ENCODE measurements at regions not wholly inside any gene's neighbourhood (a gene's known extent, or its start where the extent isn't known, plus 50 kb on each side); places are given as distances from the start of the nearest gene placed in this dataset.

DNA sequence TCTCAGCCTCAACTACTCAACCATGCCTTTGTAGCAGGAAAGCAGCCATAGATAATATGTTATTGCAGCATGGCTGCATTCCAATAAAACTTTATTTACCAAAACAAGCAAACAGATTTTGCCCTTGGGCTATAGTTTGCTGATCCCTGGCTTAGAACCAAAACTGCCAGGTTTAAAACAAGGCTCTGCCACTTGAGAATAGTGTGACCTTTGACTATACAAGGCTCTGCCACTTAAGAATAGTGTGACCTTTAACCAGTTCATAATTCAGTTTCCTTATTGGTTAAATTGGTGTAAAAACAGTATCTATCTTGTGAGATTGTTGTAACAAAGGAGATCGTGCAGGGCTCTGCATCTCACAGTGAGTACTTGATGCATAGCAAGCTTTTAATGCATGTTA is 217.3 kb upstream of the MTNR1B start (continued):
- TF ChIP-seq PHF8 (IDR thresholded peaks at IDR 0.05; ENCODE audit: borderline replicate concordance, low read length) (no peak), NFIC (IDR thresholded peaks at IDR 0.05) (no peak), STAT5A (IDR thresholded peaks at IDR 0.05; ENCODE audit: borderline replicate concordance, low read length) (no peak), C11orf30 (IDR thresholded peaks at IDR 0.05; ENCODE audit: low read depth) (no peak), NR3C1 (CRISPR knock-in tag; IDR thresholded peaks at IDR 0.05) (no peak), DDX20 (tag; IDR thresholded peaks at IDR 0.05; ENCODE audit: low read depth) (no peak)
- TF ChIP-seq, protein P1, sequence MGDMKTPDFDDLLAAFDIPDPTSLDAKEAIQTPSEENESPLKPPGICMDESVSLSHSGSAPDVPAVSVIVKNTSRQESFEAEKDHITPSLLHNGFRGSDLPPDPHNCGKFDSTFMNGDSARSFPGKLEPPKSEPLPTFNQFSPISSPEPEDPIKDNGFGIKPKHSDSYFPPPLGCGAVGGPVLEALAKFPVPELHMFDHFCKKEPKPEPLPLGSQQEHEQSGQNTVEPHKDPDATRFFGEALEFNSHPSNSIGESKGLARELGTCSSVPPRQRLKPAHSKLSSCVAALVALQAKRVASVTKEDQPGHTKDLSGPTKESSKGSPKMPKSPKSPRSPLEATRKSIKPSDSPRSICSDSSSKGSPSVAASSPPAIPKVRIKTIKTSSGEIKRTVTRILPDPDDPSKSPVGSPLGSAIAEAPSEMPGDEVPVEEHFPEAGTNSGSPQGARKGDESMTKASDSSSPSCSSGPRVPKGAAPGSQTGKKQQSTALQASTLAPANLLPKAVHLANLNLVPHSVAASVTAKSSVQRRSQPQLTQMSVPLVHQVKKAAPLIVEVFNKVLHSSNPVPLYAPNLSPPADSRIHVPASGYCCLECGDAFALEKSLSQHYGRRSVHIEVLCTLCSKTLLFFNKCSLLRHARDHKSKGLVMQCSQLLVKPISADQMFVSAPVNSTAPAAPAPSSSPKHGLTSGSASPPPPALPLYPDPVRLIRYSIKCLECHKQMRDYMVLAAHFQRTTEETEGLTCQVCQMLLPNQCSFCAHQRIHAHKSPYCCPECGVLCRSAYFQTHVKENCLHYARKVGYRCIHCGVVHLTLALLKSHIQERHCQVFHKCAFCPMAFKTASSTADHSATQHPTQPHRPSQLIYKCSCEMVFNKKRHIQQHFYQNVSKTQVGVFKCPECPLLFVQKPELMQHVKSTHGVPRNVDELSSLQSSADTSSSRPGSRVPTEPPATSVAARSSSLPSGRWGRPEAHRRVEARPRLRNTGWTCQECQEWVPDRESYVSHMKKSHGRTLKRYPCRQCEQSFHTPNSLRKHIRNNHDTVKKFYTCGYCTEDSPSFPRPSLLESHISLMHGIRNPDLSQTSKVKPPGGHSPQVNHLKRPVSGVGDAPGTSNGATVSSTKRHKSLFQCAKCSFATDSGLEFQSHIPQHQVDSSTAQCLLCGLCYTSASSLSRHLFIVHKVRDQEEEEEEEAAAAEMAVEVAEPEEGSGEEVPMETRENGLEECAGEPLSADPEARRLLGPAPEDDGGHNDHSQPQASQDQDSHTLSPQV (IDR thresholded peaks at IDR 0.05) = no peak

DNA sequence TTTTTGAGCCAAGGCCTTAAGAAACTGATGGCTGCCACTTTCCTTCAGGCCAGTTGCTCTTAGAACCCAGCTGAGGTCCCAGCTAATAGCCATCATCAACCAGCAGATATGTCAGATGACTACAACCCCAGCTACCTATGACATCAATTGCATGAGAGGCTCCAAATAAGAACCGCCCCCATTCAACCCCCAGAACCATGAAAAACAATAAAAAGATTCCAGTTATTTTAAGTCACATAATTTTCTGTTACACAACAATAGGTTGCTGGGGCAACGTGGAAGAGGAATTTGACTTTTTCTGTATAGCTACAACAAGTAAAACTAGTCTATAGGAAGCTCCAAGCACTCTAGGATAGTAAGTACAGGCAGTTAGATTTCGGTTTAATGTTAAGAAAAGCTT is 216.3 kb upstream of the MTNR1B start:
- no peaks in the 10 kb centered on the region for H3K27me3 ChIP-seq (ENCODE audit: control insufficient read depth in 2 of 2, insufficient read depth in 2 of 2, low read length in 2 of 2)
- no peak for ATAC-seq
- no peak overlapping the region for H3K9ac ChIP-seq (ENCODE audit: insufficient read depth in 1 of 2, low read depth in 2 of 2, low read length in 2 of 2)
- no peaks in the 10 kb centered on the region for H3K9me1 ChIP-seq (ENCODE audit: control insufficient read depth, insufficient read depth, low read length)
- ChIA-PET POLR2A (no interaction called here), CTCF (ENCODE audit: low intra/inter-chr PET ratio) (no interaction called here)
- H3K4me2 ChIP-seq (ENCODE audit: insufficient read depth, low read length) = no peak overlapping the region
- no peaks in the 10 kb centered on the region for H3K36me3 ChIP-seq (ENCODE audit: control insufficient read depth, insufficient read depth, low read length)
- no peaks in the 10 kb centered on the region for H3K79me2 ChIP-seq (ENCODE audit: control insufficient read depth, insufficient read depth, low read length)
- H3K4me3 ChIP-seq = no peak overlapping the region
- H3K9me3 ChIP-seq (replicated peaks; ENCODE audit: control insufficient read depth, insufficient read depth, low read depth, low read length) = no peaks in the 10 kb centered on the region
- WGBS (ENCODE audit: insufficient coverage, low coverage, missing lambda C conversion rate) = 0% methylated on average over 3 of the region's 3 CpGs
- no peak overlapping the region for H2AFZ ChIP-seq (ENCODE audit: low read depth, low read length)
- in situ Hi-C loops (cut with MboI) = no loop called here
- no peaks in the 10 kb centered on the region for H3K4me1 ChIP-seq (replicated peaks in 1 of 2; ENCODE audit: control insufficient read depth in 2 of 2, insufficient read depth in 2 of 2, low read length in 2 of 2)
- no peak for DNase-seq (ENCODE audit: extremely low read depth in 1 of 4, low spot score in 3 of 4)
- BruUV-seq (replicated peaks) = no TSS peak
- H4K20me1 ChIP-seq (replicated peaks; ENCODE audit: control insufficient read depth, insufficient read depth, low read length) = no peaks in the 10 kb centered on the region
- intact Hi-C loops (cut with micrococcal nuclease) = no loop called here
- no peak overlapping the region for H3K27ac ChIP-seq (ENCODE audit: extremely low read depth, low read depth, low read length)
- FAIRE-seq = no peak
- TF ChIP-seq NCOA6 (IDR thresholded peaks at IDR 0.05) (no peak), LEF1 (IDR thresholded peaks at IDR 0.05) (no peak), PRMT5 (CRISPR knock-in tag; IDR thresholded peaks at IDR 0.05) (no peak), CBX1 (IDR thresholded peaks at IDR 0.05; ENCODE audit: low read depth) (no peak), ZNF347 (CRISPR knock-in tag; IDR thresholded peaks at IDR 0.05; ENCODE audit: low read depth) (no peak), RBM14 (IDR thresholded peaks at IDR 0.05; ENCODE audit: borderline replicate concordance, insufficient read depth, low read depth, low read length) (no peak), ETV6 (IDR thresholded peaks at IDR 0.05; ENCODE audit: borderline replicate concordance in 1 of 2, low read depth in 2 of 2, low read length in 1 of 2) (no peak), ETV6 (CRISPR knock-in tag; IDR thresholded peaks at IDR 0.05; ENCODE audit: borderline replicate concordance) (no peak), HOXB6 (CRISPR knock-in tag; IDR thresholded peaks at IDR 0.05; ENCODE audit: borderline replicate concordance) (no peak), SMARCB1 (IDR thresholded peaks at IDR 0.05; ENCODE audit: insufficient read length, low read depth) (no peak), NFRKB (IDR thresholded peaks at IDR 0.05; ENCODE audit: low read depth) (no peak), PPARD (CRISPR knock-in tag; IDR thresholded peaks at IDR 0.05) (no peak)
- TF ChIP-seq, protein P2, sequence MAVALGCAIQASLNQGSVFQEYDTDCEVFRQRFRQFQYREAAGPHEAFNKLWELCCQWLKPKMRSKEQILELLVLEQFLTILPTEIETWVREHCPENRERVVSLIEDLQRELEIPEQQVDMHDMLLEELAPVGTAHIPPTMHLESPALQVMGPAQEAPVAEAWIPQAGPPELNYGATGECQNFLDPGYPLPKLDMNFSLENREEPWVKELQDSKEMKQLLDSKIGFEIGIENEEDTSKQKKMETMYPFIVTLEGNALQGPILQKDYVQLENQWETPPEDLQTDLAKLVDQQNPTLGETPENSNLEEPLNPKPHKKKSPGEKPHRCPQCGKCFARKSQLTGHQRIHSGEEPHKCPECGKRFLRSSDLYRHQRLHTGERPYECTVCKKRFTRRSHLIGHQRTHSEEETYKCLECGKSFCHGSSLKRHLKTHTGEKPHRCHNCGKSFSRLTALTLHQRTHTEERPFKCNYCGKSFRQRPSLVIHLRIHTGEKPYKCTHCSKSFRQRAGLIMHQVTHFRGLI (CRISPR knock-in tag; IDR thresholded peaks at IDR 0.05) = no peak

All from K562 (cell line).